ENCODE measurements at regions not wholly inside any gene's neighbourhood (a gene's known extent, or its start where the extent isn't known, plus 50 kb on each side); places are given as distances from the start of the nearest gene placed in this dataset.

GRCh38 chr12:127912035-127912665, 354.8 kb upstream of the TMEM132C start:
- CTCF ChIA-PET, result no interaction called here
- TF ChIP-seq CTCF (IDR thresholded peaks at IDR 0.05; ENCODE audit: low read depth, low read length), result no peak
- POLR2A ChIA-PET, result no interaction called here

GRCh38 chr12:127923501-127923900, 343.5 kb upstream of the TMEM132C start:
- ChIA-PET CTCF (no interaction called here), POLR2A (no interaction called here)
- TF ChIP-seq CTCF (IDR thresholded peaks at IDR 0.05; ENCODE audit: low read depth, low read length), result no peak
- Histone ChIP-seq H3K27me3 (ENCODE audit: control insufficient read depth, insufficient read depth, low read length) (no peaks in the 10 kb centered on the region), H3K9me3 (ENCODE audit: control insufficient read depth, insufficient read depth, low read length) (peaks cover 17% of the 10 kb centered on the region; the same call in 1 of the 2 replicates), H3K27ac (ENCODE audit: low read depth, low read length) (no peak overlapping the region), H3K4me3 (ENCODE audit: low read depth, low read length) (no peak overlapping the region)
- no peak for DNase-seq (ENCODE audit: low read depth, low spot score)

More at GRCh38 chr12:127912035-127912665, 354.8 kb upstream of the TMEM132C start:
- no peaks in the 10 kb centered on the region for H3K27me3 ChIP-seq (ENCODE audit: control insufficient read depth, insufficient read depth, low read length)
- no peak overlapping the region for H3K4me3 ChIP-seq (ENCODE audit: low read depth, low read length)
- H3K9me3 ChIP-seq (ENCODE audit: control insufficient read depth, insufficient read depth, low read length), result peaks cover 7% of the 10 kb centered on the region; the same call in 1 of the 2 replicates
- no peak overlapping the region for H3K27ac ChIP-seq (ENCODE audit: low read depth, low read length)
- no peak for DNase-seq (ENCODE audit: low read depth, low spot score)

- ChIA-PET CTCF (no interaction called here), POLR2A (no interaction called here)
- H3K27me3 ChIP-seq (ENCODE audit: control insufficient read depth, insufficient read depth, low read length), result no peaks in the 10 kb centered on the region
- peaks cover 16% of the 10 kb centered on the region for H3K9me3 ChIP-seq (ENCODE audit: control insufficient read depth, insufficient read depth, low read length)
- H3K4me3 ChIP-seq (ENCODE audit: low read depth, low read length), result no peak overlapping the region
- TF ChIP-seq CTCF (IDR thresholded peaks at IDR 0.05; ENCODE audit: low read depth, low read length), result no peak
- H3K27ac ChIP-seq (ENCODE audit: low read depth, low read length), result no peak overlapping the region
- no peak for DNase-seq (ENCODE audit: low read depth, low spot score)
Measured at GRCh38 chr12:127925971-127926370, 341.0 kb upstream of the TMEM132C start.

GRCh38 chr12:127928178-127928577, 338.8 kb upstream of the TMEM132C start:
- DNase-seq (ENCODE audit: low read depth, low spot score), result no peak
- Histone ChIP-seq H3K9me3 (ENCODE audit: control insufficient read depth, insufficient read depth, low read length) (peaks cover 21% of the 10 kb centered on the region), H3K27me3 (ENCODE audit: control insufficient read depth, insufficient read depth, low read length) (no peaks in the 10 kb centered on the region), H3K27ac (ENCODE audit: low read depth, low read length) (no peak overlapping the region), H3K4me3 (ENCODE audit: low read depth, low read length) (no peak overlapping the region)
- CTCF ChIA-PET, result no interaction called here
- no peak for TF ChIP-seq CTCF (IDR thresholded peaks at IDR 0.05; ENCODE audit: low read depth, low read length)
- POLR2A ChIA-PET, result no interaction called here

- POLR2A ChIA-PET, result no interaction called here
- no peak for TF ChIP-seq CTCF (IDR thresholded peaks at IDR 0.05; ENCODE audit: low read depth, low read length)
- Histone ChIP-seq H3K4me3 (ENCODE audit: low read depth, low read length) (no peak overlapping the region), H3K27me3 (ENCODE audit: control insufficient read depth, insufficient read depth, low read length) (no peaks in the 10 kb centered on the region), H3K9me3 (ENCODE audit: control insufficient read depth, insufficient read depth, low read length) (peaks cover 21% of the 10 kb centered on the region), H3K27ac (ENCODE audit: low read depth, low read length) (no peak overlapping the region)
- CTCF ChIA-PET, result no interaction called here
- no peak for DNase-seq (ENCODE audit: low read depth, low spot score)
Measured at GRCh38 chr12:127928615-127929571, 338.1 kb upstream of the TMEM132C start.
